GM18861 (cell line): ENCODE measurements at regions not wholly inside any gene's neighbourhood (a gene's known extent, or its start where the extent isn't known, plus 50 kb on each side); places are given as distances from the start of the nearest gene placed in this dataset.
"Not testable (repeated sequence)": the region's sequence is repeated elsewhere in the genome, so short reads cannot be mapped to it uniquely, and the experiment has no call there.

Experiments
- ATAC-seq: cut with Tn5 transposase; IDR thresholded peaks from one replicate; pipeline ENCODE4 v1.9.1; 2021; ENCODE audit not compliant: unreplicated experiment

DNA sequence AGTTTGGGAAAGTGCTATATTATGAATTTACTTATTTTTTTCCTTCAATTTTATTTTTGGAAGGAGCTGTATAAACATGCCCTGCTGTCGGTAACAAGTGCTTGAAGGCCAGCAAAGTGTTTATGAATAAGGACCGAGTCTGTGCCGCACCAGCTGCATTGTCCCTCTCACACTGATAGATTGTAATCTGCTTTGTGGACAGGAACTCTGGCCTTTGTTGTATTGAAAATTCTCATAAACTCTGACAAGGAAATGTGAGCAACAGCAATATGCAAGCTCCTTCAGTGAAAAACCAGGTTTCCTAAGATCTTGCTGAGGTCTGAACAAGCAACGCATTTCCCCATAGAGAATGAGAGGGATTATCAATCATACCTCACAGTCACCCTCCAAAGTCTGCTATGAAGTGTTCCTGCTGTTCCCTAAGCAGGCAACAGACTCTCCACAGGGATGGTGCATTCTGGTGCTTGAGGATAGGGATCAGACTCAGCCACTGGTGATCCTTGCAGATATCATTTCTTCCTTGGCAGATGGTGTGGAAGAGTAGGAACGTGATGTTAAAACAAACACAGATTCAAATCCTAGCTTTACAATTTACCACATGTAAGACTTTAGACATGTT lies 109.6 kb downstream of the KCNJ2 start:
- no peak for ATAC-seq

DNA sequence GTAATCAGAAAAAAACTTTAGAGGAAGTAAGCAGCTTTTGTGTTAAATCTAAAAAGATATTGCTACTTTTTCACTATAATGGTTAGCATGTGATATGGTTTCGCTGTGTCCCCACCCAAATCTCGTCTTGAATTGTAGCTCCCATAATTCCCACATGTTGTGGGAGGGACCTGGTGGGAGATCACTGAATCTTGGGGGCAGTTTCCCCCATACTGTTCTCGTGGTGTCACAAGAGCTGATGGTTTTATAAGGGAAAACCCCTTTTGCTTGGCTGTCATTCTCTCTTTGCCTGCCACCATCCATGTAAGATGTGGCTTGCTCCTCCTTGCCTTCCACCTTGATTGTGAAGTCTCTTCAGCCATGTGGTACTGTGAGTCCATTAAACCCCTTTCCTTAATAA lies 117.1 kb downstream of the KCNJ2 start:
- no peak for ATAC-seq

DNA sequence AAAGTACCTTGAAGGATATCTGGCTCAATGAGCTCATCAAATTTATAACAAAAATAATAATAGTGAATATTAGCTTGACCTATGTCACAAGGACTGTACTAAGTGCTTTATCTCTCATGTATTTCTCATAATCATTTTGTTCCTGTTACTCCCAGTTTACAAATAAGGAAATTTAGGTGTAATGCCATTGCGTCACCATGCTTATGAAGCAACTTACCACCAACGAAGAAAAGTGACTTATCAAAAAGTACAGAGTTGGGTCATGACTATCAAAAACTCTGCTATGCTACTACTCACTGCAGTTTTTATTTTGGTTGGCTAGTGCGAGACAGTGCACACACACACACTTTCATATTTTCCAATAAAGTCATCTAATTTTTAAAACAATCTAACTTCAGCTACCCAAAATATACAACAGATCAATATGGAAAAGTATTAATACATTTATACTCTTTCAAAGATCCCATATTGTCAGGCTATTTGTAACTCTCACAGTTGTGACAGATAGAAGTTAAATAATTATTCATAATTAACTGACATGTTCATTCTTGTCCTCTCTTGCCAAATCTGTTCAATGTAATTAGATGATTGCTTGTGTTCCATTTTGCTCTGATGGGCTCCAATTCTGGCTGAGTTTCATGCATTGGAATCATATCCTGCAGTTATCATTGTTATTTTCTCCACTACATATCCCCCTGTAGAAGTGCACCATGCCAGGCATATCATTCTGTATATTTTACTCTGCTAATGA lies 119.4 kb downstream of the KCNJ2 start:
- ATAC-seq, result no peak

DNA sequence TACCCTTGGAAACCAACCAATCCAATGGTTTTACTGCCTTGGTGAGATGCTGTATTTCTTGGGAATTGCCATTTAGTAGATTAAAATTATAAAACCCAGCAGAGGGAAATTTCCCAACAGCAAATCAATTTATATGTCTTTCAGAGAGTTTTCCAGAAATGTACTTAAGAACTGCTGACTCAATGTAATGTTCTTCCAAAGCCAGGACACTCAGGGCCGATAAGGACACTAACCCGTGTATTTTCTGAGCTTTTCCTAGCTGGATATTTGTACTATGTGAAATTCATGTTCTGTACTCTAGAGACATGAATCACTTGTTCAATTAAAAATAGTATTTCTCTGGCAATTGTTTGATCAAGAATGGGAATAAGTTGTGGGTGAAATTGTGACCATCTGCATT lies 121.4 kb downstream of the KCNJ2 start:
- no peak for ATAC-seq

DNA sequence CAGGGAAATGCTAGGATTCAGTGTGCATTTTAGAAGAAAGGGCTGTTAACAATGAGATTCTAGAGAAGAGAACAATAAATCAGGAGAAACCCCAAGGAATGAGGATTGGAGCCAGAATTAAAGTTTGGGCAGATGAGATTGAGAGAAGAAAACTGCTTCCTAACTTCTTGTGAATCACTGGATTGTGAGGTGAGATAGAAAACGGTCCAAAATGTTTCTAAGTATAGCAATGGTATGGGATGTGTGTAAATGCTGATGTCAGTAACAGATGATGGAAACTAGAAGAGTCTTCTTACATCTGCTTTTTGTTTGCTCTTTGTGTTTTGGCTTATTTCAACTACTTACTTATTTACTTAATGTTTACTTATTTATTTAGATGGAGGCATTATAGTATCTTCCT lies 123.0 kb downstream of the KCNJ2 start:
- ATAC-seq, result no peak

DNA sequence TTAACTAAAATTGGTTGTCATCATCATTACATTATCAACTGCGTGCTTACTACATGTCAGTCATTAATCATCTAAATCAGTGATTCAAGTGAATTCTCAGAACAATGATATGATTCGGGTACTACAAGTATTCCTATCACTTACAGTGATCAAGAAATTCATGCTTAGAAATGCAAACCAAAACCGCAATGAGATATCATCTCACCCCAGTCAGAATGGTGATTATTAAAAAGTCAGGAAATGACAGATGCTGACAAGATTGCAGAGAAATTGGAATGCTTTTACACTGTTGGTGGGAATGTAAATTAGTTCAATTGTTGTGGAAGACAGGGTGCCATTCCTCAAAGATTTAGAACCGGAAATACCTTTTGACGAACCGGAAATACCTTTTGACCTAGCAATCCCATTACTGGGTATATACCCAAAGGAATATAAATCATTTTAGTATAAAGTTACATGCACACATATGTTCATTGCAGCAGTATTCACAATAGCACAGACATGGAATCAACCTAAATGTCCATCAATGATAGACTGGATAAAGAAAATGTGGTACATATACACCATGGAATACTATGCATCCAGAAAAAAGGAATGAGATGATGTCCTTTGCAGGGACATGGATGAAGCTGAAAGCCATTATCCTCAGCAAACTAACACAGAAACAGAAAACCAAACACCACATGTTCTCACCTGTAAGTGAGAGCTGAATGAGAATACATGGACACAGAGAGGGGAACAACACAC lies 124.4 kb downstream of the KCNJ2 start:
- not testable (repeated sequence) for ATAC-seq

DNA sequence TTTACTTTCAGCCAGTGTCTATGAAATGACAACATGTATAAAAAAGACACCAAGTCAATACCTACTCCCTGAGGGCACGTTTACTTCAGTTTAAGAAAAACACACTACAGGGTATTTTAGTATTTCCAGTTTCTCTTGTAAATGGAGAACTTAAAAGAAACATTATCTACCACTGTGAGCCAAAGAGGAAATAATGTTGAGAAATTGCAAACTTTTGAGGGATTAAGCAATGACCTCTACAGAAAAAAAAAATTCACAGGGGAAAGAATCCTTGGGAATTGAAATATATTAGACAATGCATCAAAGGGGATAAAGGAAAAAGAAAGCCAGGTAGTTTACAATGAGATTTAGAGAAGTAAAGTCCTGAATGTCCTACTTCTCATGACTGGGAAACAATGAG lies 126.0 kb downstream of the KCNJ2 start:
- no peak for ATAC-seq

DNA sequence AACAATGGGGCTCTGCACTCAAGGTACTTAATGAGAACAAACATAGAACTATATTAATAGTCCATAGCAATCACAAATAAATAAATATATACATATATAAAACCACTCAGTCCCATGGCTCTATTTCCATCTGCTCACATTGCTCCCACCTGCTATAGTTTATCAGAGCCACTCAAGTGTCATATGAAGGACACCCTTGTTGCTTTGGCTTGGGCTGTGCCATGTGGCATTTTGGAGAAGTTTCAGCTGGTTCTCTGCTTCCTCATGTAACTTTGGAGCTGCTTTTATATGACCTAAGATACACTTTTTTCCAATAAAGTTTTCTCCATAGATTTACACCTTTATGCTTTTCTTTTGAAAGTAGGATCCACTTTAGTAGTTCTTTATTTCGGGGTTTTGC lies 126.4 kb downstream of the KCNJ2 start:
- ATAC-seq, result no peak

DNA sequence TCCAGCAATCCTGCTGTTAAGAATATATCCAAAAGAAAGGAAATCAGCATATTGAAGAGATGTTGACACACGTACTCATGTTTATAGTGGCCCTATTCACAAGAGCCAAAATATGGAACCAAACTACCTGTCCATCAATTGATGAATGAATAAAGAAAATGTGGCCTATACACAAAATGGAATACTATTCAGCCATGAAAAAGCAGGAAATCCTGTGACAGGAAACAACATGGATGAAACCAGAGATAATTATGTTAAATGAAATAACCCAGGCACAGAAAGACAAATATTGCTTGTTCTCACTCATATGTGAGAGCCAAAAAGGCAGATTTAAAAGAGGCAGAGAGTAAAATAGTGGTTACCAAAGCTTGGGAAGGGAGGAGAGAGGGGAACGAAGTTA lies 127.1 kb downstream of the KCNJ2 start:
- ATAC-seq, result no peak

DNA sequence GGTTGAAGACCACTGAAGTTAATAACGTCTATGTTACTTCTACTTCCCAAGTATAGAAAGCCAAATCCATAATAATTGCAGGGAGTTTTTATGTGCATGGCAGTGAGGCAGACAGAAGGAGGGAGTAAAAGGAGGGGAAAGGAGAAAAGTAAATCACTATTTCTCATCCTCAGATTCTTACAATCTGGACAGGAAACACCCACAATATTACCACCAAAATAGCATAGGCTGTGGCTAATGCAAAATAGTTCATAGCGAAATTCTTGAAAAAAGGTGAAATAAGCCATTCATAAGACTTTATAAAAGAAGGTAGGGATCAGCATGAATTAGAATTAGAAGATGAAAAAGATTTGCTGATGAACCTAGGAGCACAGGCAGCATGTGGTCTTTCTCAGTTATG lies 128.1 kb downstream of the KCNJ2 start:
- ATAC-seq, result no peak

DNA sequence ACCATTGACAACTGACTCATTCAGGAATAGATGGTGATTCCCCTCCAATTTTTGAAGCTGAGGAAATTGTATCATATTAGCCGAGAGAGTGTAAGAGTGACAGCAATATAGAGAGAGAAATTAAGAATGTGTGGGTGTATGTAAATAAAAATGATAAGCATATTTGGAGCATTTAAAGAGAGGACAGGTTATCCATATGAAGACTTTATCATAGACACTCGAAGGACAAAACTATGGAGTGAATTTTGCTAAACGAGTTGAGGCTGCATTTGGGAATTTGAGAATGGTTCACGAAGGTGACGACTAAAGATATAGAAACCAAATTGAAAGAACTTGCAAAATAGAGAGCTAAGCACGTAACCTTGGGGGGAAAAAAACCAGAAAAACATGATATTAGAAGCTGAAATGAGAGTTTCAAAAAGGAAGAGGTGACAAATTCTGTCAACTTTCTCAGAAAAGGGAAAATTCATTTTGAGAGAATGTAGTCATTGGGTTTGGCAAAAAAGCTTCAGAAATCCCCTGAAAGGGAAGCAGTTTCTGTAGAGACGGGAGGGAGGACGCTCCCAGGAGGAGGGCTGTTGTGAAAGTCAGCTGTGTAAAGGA lies 129.7 kb downstream of the KCNJ2 start:
- ATAC-seq, result peak; percentile 68

DNA sequence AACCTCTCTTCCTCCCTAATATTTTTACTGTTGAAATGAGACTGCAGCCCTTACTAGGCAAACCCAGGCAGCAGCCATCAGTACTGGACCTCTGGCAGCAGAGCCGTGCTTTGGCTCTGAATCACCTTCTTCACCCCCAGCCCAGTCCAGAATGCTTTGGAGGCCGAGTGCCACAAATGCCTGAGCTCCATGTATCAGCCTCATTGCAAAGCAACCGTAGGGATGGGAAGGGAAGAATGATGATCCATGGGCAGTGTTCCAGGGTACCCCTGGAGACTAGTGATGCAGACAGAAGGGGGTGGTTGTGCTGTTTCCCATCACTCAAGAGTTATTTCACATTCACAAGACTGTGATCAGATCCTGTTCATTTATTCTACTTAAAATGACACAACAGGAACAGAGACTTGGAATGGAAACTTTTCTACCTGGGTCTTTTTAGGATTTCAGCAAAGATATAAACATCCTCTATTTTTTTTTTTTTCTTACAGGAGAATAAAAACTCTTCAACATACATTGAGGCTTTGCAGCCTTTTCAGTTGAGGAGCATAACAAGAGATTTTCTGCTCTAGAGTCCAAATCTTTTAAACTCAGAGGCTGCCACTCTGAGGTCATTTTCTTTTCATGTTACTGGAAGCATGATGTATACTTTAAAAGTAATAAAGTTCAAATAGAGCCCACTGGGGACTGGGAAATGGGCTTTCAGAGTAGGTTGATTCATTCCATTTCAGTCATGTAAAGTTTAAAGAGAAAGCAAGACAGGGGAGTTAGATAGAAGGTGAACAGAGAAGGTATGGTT lies 138.3 kb downstream of the KCNJ2 start:
- no peak for ATAC-seq

DNA sequence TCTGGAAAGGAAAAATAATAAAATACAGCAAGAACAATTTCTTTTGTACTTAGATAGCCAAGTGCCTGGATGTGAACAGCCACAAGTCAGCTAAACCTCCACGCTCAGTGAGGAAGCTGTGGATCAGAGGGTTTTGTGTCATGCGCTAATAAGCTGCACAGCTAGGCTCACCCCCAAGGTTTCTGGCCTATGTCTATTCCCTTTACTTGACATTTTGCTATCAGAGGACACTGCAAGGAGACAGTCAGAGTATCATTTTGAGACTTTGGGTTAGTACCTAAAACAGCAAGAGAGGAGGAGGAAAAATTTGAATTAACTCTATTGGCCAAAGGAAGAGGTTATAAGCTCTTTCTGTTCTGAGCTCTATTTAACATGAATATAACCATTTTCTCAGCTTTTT lies 139.3 kb downstream of the KCNJ2 start:
- no peak for ATAC-seq

DNA sequence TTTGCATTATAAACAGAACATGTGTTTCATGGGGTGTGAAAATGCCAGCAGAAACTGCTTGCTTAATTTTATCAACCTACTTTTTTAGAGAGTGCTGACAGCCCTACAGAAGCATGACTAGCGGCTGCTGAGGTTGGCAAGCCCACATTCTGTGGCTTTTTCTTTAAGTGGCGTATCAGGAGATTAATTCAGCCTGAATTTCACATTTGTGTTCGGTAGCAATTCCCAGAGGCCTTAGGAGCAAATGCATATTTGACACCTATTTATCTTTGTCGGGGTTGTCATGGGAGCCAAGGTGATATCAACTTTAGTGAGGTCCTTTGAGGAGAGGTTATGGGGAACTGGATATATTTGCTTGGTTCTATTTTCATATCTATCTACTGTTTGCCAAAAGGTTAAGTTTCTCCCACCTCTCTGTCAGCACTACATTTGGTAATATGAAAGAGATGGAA lies 140.9 kb downstream of the KCNJ2 start:
- ATAC-seq, result no peak

DNA sequence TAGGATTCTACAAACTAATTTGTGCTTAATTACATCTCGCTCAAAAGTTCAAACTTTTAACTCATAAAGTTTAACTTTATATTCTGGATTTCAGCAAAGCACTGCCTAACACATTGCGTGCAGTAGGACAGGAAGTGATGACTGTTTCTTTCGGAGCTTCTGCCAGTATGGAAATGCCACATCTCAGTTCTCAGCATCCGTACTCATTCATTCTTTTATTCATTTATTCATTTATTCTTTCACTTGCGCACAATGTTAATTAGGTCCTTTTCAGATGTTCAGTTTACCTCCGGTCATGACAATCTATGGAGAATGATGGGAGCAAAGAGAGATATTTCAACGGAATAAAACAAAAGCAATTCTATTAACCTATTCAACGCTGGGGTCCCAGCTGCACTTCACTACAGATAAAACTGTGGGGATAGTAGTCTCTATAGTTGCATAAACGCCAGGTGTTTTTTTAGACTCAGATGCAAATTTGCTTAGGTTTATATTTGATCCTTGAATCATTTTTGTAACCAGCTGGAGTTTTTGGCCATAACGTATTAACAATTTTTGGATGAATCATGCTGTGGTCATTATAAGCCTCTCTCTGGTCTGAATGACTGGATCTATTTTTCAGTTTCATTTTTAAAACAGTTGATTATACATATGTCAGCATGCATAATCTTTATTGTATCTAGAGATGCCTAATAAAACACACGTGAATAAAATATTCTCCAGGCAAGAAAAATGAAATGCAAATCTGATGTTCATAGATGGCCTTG lies 143.9 kb downstream of the KCNJ2 start:
- peak; percentile 66 for ATAC-seq

DNA sequence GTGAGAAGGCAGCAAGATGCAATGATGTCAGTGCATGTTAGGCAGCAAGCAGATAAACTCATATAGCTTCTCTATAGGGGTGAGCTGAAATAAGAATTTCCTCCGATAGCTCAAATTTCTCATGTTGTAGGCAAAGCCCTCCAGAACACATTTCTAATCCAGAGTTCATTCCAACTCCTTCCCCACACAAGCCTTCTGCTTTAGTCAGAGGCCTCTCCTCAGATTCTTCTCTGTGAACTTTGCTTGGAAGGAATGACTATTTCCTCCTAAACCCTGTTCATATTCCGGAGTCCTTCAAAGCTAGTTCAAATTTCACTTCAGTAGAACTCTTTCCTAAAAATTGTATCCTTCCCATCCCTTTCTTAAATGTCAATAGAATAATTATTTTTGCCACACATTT lies 144.8 kb downstream of the KCNJ2 start:
- no peak for ATAC-seq

DNA sequence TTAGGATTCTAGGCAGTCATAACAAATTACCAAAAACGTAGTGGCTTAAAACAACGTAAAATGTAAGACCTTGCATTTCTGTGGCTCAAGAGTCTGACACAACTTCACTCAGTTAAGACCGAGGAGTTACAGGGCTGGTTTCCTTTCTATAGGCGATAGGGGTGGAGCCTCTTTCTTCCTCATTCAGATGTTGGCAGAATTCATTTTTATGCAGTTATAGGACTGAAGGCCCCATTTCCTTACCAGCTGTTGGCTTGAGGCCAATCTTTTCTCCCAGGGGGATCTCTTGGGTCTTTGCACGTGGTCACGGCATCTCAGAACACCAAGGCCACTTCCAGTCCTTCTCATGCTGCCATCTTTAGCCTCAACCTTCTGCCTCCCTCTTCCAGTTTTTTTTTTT lies 145.2 kb downstream of the KCNJ2 start:
- no peak for ATAC-seq

DNA sequence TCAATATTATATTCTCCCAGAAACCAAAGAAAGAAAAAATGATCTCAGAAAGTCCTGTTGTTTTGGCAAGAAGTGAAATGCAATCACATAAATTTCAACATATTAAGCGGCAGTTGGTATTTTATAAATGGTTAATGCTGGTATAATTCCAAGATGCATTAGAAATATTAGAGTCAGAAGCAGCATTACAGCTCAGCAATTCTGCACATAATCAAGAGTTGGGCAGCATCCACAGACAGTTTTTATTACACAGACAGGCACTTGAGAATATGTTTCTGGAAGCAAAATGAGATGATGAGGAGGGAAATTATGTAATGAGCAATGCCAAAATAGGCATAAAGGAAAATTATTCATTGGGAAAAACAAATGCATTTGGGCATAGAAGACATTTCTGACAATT lies 148.1 kb downstream of the KCNJ2 start:
- ATAC-seq, result no peak

DNA sequence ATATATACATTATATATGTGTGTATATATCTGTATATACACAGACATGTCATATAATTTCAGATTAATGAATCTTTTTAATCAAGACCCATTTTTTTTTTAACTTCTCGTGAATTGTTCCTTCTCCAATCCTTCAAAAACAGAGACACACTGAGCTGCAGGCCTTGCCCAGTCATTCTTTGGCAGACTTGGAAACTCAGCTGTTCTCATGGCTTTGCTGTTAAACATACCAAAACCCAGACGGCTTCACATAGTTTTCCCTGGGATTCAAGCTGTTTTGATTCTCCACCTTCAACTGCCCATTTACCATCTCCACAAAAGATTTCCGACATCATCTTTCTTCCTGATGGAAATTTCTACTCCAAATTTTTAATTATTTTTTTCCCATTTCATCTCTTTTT lies 148.7 kb downstream of the KCNJ2 start:
- no peak for ATAC-seq

DNA sequence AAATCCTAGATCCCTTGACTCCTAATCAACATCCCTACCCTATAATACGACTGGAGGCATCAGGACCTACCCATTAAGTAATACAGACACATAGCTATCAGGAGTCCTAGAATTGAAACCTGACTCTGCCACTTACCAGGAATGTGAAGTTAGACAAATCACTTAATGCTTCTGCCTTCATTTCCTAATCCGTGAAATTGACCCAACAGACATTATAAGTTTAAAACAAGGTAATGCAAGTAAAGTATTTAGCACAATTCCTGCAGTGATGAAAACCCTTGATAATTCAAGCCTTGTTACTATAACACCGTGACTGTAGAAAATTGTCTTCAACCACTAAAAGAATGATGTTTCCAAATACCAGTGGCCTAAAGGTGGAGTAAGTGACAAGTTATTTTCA lies 150.2 kb downstream of the KCNJ2 start:
- ATAC-seq, result no peak
